Tibial nerve (tissue), 3 donors: ENCODE measurements at regions not wholly inside any gene's neighbourhood (a gene's known extent, or its start where the extent isn't known, plus 50 kb on each side); places are given as distances from the start of the nearest gene placed in this dataset.

ENCODE experiments used
- CTCF ChIP-seq, 5 experiments: fragments of 200-600 bp in 3 of 5; fragments of 450-650 bp in 2 of 5; sonication (generic) in 3 of 5; IDR thresholded peaks; one replicate each; pipeline ENCODE4 v1.5.1; 2016 to 2019; ENCODE audit warnings: antibody characterized with exemption in 5 of 5, mild to moderate bottlenecking in 3 of 5, moderate library complexity in 2 of 5
- POLR2A ChIP-seq, 2 donors: fragments of 450-650 bp; IDR thresholded peaks; one replicate each; pipeline ENCODE4 v1.6.1; 2017; ENCODE audit warnings: antibody characterized with exemption in 2 of 2, mild to moderate bottlenecking in 2 of 2, moderate library complexity in 2 of 2

GRCh38 chr15:96273317-96274086, 57.0 kb upstream of the NR2F2 start:
- TF ChIP-seq CTCF (IDR thresholded peaks at IDR 0.05) (no peak), POLR2A (IDR thresholded peaks at IDR 0.05) (no peak)
